ENCODE measurements at regions not wholly inside any gene's neighbourhood (a gene's known extent, or its start where the extent isn't known, plus 50 kb on each side); places are given as distances from the start of the nearest gene placed in this dataset.
"Not testable (repeated sequence)": the region's sequence is repeated elsewhere in the genome, so short reads cannot be mapped to it uniquely, and the experiment has no call there.

- H3K27ac ChIP-seq (ENCODE audit: low read depth, low read length); H3K27me3 ChIP-seq (ENCODE audit: control insufficient read depth, insufficient read depth, low read length); H3K9ac ChIP-seq (ENCODE audit: low read length): not testable (repeated sequence)
Measured at GRCh38 chr14:105771261-105772226, 245.2 kb downstream of the TMEM121 start.

DNA sequence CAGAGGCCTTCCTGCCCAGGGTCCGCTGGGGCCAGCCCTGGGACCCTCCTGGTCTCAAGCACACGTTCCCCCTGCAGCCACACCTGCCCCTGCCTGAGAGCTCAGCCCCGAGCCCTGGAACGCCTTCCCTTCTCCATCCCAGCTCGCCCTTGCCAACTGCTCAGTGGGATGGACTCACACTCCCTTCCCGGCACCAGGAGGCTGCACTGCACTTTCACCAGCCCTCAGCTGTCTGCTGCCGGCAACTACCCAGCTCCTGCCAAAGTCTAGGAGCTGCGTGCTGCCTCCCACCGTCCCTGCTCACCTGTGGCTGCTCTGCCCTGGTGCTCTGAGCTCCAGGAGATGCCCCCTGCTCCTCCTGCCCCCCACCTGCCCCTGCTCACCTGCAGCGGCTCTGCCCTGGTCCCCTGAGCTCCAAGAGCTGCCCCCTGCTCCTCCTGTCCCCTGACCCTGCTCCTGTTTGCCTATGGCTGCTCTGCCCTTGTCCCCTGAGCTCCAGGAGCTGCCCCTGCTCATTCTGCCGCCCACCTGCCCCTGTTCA, 246.4 kb downstream of the TMEM121 start:
- H3K27me3 ChIP-seq (ENCODE audit: control insufficient read depth, insufficient read depth, low read length); H3K27ac ChIP-seq (ENCODE audit: low read depth, low read length); H3K4me3 ChIP-seq (ENCODE audit: low read depth, low read length); H3K36me3 ChIP-seq (ENCODE audit: control insufficient read depth, insufficient read depth, low read length); H3K9ac ChIP-seq (ENCODE audit: low read length); H3K4me1 ChIP-seq (ENCODE audit: control insufficient read depth, insufficient read depth, low read length): not testable (repeated sequence)
- peaks cover 48% of the 10 kb centered on the region for H3K9me3 ChIP-seq (ENCODE audit: control insufficient read depth, insufficient read depth, low read depth, low read length)

More at GRCh38 chr14:105771261-105772226, 245.2 kb downstream of the TMEM121 start:
- H3K4me3 ChIP-seq (ENCODE audit: low read depth, low read length); H3K36me3 ChIP-seq (ENCODE audit: control insufficient read depth, insufficient read depth, low read length); H3K4me1 ChIP-seq (ENCODE audit: control insufficient read depth, insufficient read depth, low read length): not testable (repeated sequence)
- H3K9me3 ChIP-seq (ENCODE audit: control insufficient read depth, insufficient read depth, low read depth, low read length) = peaks cover 48% of the 10 kb centered on the region; the same call in 1 of the 2 replicates

- Histone ChIP-seq H3K27ac (ENCODE audit: low read depth, low read length) (no peak overlapping the region), H3K27me3 (ENCODE audit: control insufficient read depth, insufficient read depth, low read length) (no peaks in the 10 kb centered on the region), H3K4me1 (ENCODE audit: control insufficient read depth, insufficient read depth, low read length) (no peaks in the 10 kb centered on the region), H3K4me3 (ENCODE audit: low read depth, low read length) (no peak overlapping the region), H3K36me3 (ENCODE audit: control insufficient read depth, insufficient read depth, low read length) (no peaks in the 10 kb centered on the region), H3K9ac (ENCODE audit: low read length) (no peak overlapping the region), H3K9me3 (ENCODE audit: control insufficient read depth, insufficient read depth, low read depth, low read length) (peaks cover 56% of the 10 kb centered on the region)
Measured at GRCh38 chr14:105773584-105773983, 247.2 kb downstream of the TMEM121 start.

DNA sequence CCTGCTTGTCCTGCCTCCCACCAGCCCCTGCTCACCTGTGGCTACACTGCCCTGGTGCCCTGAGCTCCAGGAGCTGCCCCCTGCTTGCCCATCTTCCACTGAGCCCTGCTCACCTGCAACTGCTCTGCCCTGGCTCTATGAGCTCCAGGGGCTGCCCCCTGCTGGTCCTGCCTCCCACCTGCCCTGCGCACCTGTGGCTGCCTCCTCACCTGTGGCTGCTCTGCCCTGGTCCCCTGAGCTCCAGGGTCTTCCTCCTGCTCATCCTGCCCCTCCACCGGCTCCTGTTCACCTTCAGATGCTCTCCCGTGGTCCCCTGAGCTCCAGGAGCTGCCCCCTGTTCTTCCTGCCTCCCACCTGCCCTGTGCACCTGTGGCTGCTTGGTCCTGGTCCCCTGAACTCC, 247.6 kb downstream of the TMEM121 start:
- no peak overlapping the region for H3K4me3 ChIP-seq (ENCODE audit: low read depth, low read length)
- no peaks in the 10 kb centered on the region for H3K27me3 ChIP-seq (ENCODE audit: control insufficient read depth, insufficient read depth, low read length)
- no peaks in the 10 kb centered on the region for H3K36me3 ChIP-seq (ENCODE audit: control insufficient read depth, insufficient read depth, low read length)
- no peak overlapping the region for H3K27ac ChIP-seq (ENCODE audit: low read depth, low read length)
- H3K9me3 ChIP-seq (ENCODE audit: control insufficient read depth, insufficient read depth, low read depth, low read length) = peaks cover 59% of the 10 kb centered on the region
- no peak overlapping the region for H3K9ac ChIP-seq (ENCODE audit: low read length)
- no peaks in the 10 kb centered on the region for H3K4me1 ChIP-seq (ENCODE audit: control insufficient read depth, insufficient read depth, low read length)

DNA sequence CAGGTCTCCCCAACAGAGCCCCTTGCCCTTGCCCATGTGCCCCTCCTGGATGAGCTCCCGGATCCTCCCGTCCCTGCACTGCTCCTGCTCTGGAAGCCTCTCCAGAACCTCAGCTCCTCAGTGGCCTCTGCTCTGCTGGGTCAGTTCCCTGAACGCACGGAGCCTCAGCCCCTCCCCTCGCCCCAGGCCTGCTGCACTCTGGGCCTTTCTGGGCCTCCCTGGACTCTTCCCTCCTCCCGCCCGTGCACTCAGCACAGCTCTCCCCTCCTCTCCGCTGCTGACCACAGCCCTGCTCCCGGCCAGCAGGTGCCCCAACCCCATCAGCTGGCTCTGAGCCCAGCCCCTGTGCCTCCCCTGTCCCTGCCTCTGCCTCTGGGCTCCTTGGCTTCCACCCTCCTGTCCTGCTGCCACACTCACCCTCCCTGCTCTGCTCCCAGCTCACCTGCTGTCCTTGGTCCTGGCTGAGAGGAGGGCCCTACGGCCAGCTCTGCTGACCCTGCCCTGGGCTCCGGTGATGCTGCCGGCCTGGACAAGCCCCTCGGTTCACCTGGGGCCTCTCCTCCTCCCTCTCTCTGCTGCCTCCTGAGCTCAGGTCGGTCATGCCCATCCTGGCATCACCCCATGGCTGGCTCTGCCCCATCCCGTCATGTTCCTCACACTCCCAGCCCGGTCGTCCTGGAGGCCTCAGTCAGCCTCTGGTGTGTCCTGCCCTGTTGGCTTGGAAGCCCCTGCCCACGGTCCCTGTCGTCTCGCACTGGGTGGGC, 248.4 kb downstream of the TMEM121 start:
- H3K9ac ChIP-seq (ENCODE audit: low read length); H3K4me1 ChIP-seq (ENCODE audit: control insufficient read depth, insufficient read depth, low read length); H3K36me3 ChIP-seq (ENCODE audit: control insufficient read depth, insufficient read depth, low read length); H3K4me3 ChIP-seq (ENCODE audit: low read depth, low read length); H3K27ac ChIP-seq (ENCODE audit: low read depth, low read length); H3K27me3 ChIP-seq (ENCODE audit: control insufficient read depth, insufficient read depth, low read length): not testable (repeated sequence)
- peaks cover 61% of the 10 kb centered on the region for H3K9me3 ChIP-seq (ENCODE audit: control insufficient read depth, insufficient read depth, low read depth, low read length)

GRCh38 chr14:105775349-105775923, 249.1 kb downstream of the TMEM121 start:
- not testable (repeated sequence) for H3K9ac ChIP-seq (ENCODE audit: low read length)
- H3K9me3 ChIP-seq (ENCODE audit: control insufficient read depth, insufficient read depth, low read depth, low read length) = peaks cover 64% of the 10 kb centered on the region

DNA sequence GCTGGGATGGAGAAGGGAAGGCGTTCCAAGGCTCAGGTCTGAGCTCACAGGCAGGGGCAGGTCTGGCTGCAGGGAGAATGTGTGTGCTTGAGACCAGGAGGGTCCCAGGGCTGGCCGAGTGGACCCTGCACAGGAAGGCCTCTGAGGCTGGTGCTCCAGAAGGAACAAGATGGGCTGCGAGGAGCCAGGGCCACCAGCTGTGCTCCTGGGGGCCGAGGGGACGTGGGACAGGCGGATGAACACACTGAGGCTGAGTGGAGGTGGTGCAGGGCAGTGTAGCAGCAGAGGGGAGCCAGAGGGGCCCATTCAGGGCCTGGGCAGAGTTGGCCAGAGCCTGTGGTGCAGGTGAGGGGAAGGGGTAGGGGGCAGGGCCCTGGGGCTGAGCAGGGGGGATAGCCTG, 249.7 kb downstream of the TMEM121 start:
- not testable (repeated sequence) for H3K27me3 ChIP-seq (ENCODE audit: control insufficient read depth, insufficient read depth, low read length); H3K9ac ChIP-seq (ENCODE audit: low read length); H3K27ac ChIP-seq (ENCODE audit: low read depth, low read length); H3K36me3 ChIP-seq (ENCODE audit: control insufficient read depth, insufficient read depth, low read length); H3K4me3 ChIP-seq (ENCODE audit: low read depth, low read length); H3K4me1 ChIP-seq (ENCODE audit: control insufficient read depth, insufficient read depth, low read length)
- H3K9me3 ChIP-seq (ENCODE audit: control insufficient read depth, insufficient read depth, low read depth, low read length) = peaks cover 71% of the 10 kb centered on the region

More at GRCh38 chr14:105775349-105775923, 249.1 kb downstream of the TMEM121 start:
- H3K4me3 ChIP-seq (ENCODE audit: low read depth, low read length); H3K27me3 ChIP-seq (ENCODE audit: control insufficient read depth, insufficient read depth, low read length); H3K4me1 ChIP-seq (ENCODE audit: control insufficient read depth, insufficient read depth, low read length); H3K27ac ChIP-seq (ENCODE audit: low read depth, low read length); H3K36me3 ChIP-seq (ENCODE audit: control insufficient read depth, insufficient read depth, low read length): not testable (repeated sequence)

GRCh38 chr14:105776924-105777323, 250.5 kb downstream of the TMEM121 start:
- H3K36me3 ChIP-seq (ENCODE audit: control insufficient read depth, insufficient read depth, low read length) = no peaks in the 10 kb centered on the region
- H3K27me3 ChIP-seq (ENCODE audit: control insufficient read depth, insufficient read depth, low read length) = no peaks in the 10 kb centered on the region
- H3K4me3 ChIP-seq (ENCODE audit: low read depth, low read length) = no peak overlapping the region
- H3K9ac ChIP-seq (ENCODE audit: low read length) = no peak overlapping the region
- H3K4me1 ChIP-seq (ENCODE audit: control insufficient read depth, insufficient read depth, low read length) = no peaks in the 10 kb centered on the region
- no peak overlapping the region for H3K27ac ChIP-seq (ENCODE audit: low read depth, low read length)
- peaks cover 71% of the 10 kb centered on the region for H3K9me3 ChIP-seq (ENCODE audit: control insufficient read depth, insufficient read depth, low read depth, low read length)

DNA sequence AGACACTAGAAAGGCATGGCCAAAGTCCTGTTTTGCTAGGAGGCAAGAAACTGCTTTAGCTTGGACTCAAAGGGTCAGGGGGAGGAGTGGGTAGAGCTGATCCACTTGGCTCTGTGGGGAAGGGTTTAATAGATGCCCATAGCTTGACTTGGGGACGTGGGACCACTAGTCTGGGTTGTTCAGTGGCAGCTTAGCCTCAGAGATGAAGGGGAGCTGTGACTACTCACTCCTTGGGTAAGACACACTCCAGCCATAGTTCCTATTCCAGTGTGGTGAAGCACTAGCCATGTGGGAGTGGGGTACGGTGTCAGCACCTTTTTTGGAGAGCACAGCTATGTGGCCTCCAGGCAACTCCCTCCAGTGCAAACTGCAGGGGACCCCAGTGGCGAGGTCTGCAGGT, 257.3 kb downstream of the TMEM121 start:
- Histone ChIP-seq H3K4me1 (ENCODE audit: control insufficient read depth, insufficient read depth, low read length) (no peaks in the 10 kb centered on the region), H3K36me3 (ENCODE audit: control insufficient read depth, insufficient read depth, low read length) (no peaks in the 10 kb centered on the region), H3K9ac (ENCODE audit: low read length) (no peak overlapping the region), H3K9me3 (ENCODE audit: control insufficient read depth, insufficient read depth, low read depth, low read length) (peaks cover 79% of the 10 kb centered on the region), H3K4me3 (ENCODE audit: low read depth, low read length) (no peak overlapping the region), H3K27me3 (ENCODE audit: control insufficient read depth, insufficient read depth, low read length) (no peaks in the 10 kb centered on the region), H3K27ac (ENCODE audit: low read depth, low read length) (no peak overlapping the region)

DNA sequence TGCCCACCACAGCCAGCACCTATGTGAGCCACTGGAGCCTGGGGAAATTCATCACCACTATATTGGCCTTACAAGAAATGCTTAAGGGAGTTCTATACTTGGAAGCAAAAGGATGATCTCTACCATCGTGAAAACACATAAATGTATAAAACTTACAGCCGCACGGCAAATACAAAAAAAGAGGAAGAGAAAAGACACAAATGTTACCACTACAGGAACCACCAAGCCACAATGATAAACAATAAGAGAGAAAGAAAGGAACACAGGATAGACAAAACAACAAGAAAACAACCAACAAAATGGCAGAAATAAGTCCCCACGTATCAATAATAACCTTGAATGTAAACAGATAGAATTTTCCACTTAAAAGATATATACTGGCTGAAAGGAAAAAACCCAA, 267.5 kb downstream of the TMEM121 start:
- Histone ChIP-seq H3K9ac (ENCODE audit: low read length) (no peak overlapping the region), H3K36me3 (ENCODE audit: control insufficient read depth, insufficient read depth, low read length) (no peaks in the 10 kb centered on the region), H3K27me3 (ENCODE audit: control insufficient read depth, insufficient read depth, low read length) (no peaks in the 10 kb centered on the region), H3K27ac (ENCODE audit: low read depth, low read length) (no peak overlapping the region), H3K4me3 (ENCODE audit: low read depth, low read length) (no peak overlapping the region), H3K4me1 (ENCODE audit: control insufficient read depth, insufficient read depth, low read length) (no peaks in the 10 kb centered on the region), H3K9me3 (ENCODE audit: control insufficient read depth, insufficient read depth, low read depth, low read length) (peaks cover 62% of the 10 kb centered on the region; the same call in 1 of the 2 replicates)

Measured in HUES6 (cell line).